ENCODE measurements at regions not wholly inside any gene's neighbourhood (a gene's known extent, or its start where the extent isn't known, plus 50 kb on each side); places are given as distances from the start of the nearest gene placed in this dataset.

DNA sequence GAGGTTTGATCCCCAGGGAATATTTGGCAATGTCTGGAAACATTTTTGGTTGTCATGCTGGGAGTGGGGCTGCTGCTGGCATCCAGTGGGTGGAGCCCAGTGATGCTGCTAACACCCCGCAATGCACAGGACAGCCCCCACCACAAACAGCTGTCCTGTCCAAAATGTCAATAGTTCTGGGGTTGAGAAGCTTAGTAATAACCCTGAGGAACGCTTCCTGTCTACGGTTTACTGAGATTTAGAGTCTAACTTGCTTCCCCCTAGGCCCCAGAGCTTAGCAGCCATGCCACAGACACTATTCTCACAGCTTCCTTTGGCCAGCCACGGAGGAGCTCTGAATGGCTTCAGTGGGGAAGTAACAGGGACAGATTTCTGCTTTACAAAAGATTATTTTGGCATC is 66.5 kb downstream of the MSX2 start:
- TF ChIP-seq, protein P1, sequence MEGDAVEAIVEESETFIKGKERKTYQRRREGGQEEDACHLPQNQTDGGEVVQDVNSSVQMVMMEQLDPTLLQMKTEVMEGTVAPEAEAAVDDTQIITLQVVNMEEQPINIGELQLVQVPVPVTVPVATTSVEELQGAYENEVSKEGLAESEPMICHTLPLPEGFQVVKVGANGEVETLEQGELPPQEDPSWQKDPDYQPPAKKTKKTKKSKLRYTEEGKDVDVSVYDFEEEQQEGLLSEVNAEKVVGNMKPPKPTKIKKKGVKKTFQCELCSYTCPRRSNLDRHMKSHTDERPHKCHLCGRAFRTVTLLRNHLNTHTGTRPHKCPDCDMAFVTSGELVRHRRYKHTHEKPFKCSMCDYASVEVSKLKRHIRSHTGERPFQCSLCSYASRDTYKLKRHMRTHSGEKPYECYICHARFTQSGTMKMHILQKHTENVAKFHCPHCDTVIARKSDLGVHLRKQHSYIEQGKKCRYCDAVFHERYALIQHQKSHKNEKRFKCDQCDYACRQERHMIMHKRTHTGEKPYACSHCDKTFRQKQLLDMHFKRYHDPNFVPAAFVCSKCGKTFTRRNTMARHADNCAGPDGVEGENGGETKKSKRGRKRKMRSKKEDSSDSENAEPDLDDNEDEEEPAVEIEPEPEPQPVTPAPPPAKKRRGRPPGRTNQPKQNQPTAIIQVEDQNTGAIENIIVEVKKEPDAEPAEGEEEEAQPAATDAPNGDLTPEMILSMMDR (IDR thresholded peaks at IDR 0.05; ENCODE audit: unreplicated experiment), result no peak
- ChIA-PET POLR2A (interaction anchor here (0.6 kb wide), 1 partner anchor 42 kb away, joined by 3 read pairs; no protein-coding TSS in a partner anchor), CTCF (interaction anchor here (0.5 to 11.0 kb wide), 7 partner anchors 19 to 395 kb away, joined by 3 to 326 read pairs (median 3); no protein-coding TSS in a partner anchor)
- intact Hi-C loops (cut with micrococcal nuclease), result loop anchor here (5.0 kb wide), 1 partner anchor 146 kb away; no protein-coding TSS in a partner anchor
- no TSS peak for BruUV-seq (replicated peaks)
- no peak overlapping the region for H3K4me3 Mint-ChIP-seq (ENCODE audit: unreplicated experiment)
- peaks cover 5% of the 10 kb centered on the region for H3K4me1 Mint-ChIP-seq (ENCODE audit: insufficient read depth, unreplicated experiment)
- H3K36me3 Mint-ChIP-seq (ENCODE audit: insufficient read depth, unreplicated experiment), result no peaks in the 10 kb centered on the region
- no peaks in the 10 kb centered on the region for H3K27me3 Mint-ChIP-seq (ENCODE audit: insufficient read depth, unreplicated experiment)
- DNase-seq (ENCODE audit: unreplicated experiment), result no peak
- no peaks in the 10 kb centered on the region for H3K9me3 Mint-ChIP-seq (ENCODE audit: unreplicated experiment)
- no peak overlapping the region for H3K27ac Mint-ChIP-seq (ENCODE audit: low read depth, unreplicated experiment)

DNA sequence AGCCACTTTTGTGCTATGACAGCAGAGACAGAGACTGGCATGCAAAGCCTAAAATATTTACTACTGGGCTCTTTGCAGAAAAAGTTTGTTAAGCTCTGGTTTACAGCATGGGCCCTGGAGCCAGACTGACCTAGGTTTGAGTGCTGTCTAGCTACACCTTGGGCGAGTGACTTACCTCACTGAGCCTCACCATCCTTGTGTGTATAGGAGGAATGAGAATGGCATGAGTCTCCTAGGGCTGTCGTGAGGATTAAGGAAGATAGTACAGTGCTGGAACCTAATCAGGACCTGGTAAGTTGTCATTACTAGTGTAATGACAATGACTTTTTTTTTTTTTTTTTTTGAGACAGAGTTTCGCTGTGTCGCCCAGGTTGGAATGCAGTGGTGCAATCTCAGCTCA is 65.2 kb downstream of the MSX2 start:
- CTCF ChIA-PET, result interaction anchor here (0.5 to 11.0 kb wide), 8 partner anchors 28 to 1155 kb away, joined by 3 to 326 read pairs (median 3); no protein-coding TSS in a partner anchor
- BruUV-seq (replicated peaks), result no TSS peak
- no peak for DNase-seq (ENCODE audit: unreplicated experiment)
- intact Hi-C loops (cut with micrococcal nuclease), result no loop called here
- no peak overlapping the region for H3K4me3 Mint-ChIP-seq (ENCODE audit: unreplicated experiment)
- POLR2A ChIA-PET, result no interaction called here
- no peak overlapping the region for H3K27ac Mint-ChIP-seq (ENCODE audit: low read depth, unreplicated experiment)
- H3K27me3 Mint-ChIP-seq (ENCODE audit: insufficient read depth, unreplicated experiment), result no peaks in the 10 kb centered on the region
- peaks cover 7% of the 10 kb centered on the region for H3K9me3 Mint-ChIP-seq (ENCODE audit: unreplicated experiment)
- peaks cover 5% of the 10 kb centered on the region for H3K4me1 Mint-ChIP-seq (ENCODE audit: insufficient read depth, unreplicated experiment)
- H3K36me3 Mint-ChIP-seq (ENCODE audit: insufficient read depth, unreplicated experiment), result no peaks in the 10 kb centered on the region
- TF ChIP-seq, protein P1 (IDR thresholded peaks at IDR 0.05; ENCODE audit: unreplicated experiment), result no peak

DNA sequence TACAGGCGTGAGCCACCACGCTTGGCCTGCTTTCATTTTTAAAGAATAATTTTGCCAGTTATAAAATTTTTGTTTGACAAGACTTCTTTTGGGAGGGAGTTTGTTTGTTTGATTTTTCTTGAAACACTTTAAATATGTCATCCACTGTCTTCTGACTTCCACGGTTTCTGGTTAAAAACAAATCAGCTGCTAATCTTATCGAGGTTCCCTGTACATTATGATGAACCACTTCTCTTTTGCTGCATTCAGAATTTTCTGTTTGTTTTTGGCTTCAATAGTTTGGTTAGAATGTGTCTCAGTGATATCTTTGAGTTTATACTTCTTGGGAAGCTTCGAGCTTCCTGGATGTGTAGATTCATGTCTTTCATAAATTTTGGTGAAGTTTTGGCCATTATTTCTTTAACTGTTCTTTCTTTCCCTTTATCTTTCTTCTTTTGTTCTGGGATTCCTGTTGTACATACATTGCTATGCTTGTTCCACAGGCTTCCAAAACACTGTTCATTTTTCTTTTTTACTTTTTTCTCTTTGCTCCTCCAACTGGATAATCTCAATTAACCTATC is 60.8 kb downstream of the MSX2 start:
- Mint-ChIP-seq H3K36me3 (ENCODE audit: insufficient read depth, unreplicated experiment) (no peaks in the 10 kb centered on the region), H3K4me1 (ENCODE audit: insufficient read depth, unreplicated experiment) (no peaks in the 10 kb centered on the region), H3K4me3 (ENCODE audit: unreplicated experiment) (no peak overlapping the region), H3K9me3 (ENCODE audit: unreplicated experiment) (peaks cover 7% of the 10 kb centered on the region), H3K27me3 (ENCODE audit: insufficient read depth, unreplicated experiment) (no peaks in the 10 kb centered on the region), H3K27ac (ENCODE audit: low read depth, unreplicated experiment) (no peak overlapping the region)
- no peak for DNase-seq (ENCODE audit: unreplicated experiment)
- TF ChIP-seq, protein P1 (IDR thresholded peaks at IDR 0.05; ENCODE audit: unreplicated experiment), result no peak
- no TSS peak for BruUV-seq (replicated peaks)
- intact Hi-C loops (cut with micrococcal nuclease), result no loop called here
- POLR2A ChIA-PET, result interaction anchor here (0.6 kb wide), 1 partner anchor 9 kb away, joined by 3 read pairs; no protein-coding TSS in a partner anchor
- CTCF ChIA-PET, result interaction anchor here (1.4 to 4.2 kb wide), 4 partner anchors 8 to 366 kb away, joined by 3 to 18 read pairs (median 10); no protein-coding TSS in a partner anchor

All from MCF 10A (cell line).